ENCODE measurements at regions not wholly inside any gene's neighbourhood (a gene's known extent, or its start where the extent isn't known, plus 50 kb on each side); places are given as distances from the start of the nearest gene placed in this dataset.

- H3F3A ChIP-seq (ENCODE audit: low read length, unreplicated experiment) = no peaks in the 10 kb centered on the region
- no peak for ATAC-seq
- no peaks in the 10 kb centered on the region for H3K9me2 ChIP-seq (replicated peaks; ENCODE audit: low read length)
- H4K20me1 ChIP-seq (ENCODE audit: low read length) = no peaks in the 10 kb centered on the region
- no peaks in the 10 kb centered on the region for H3K4me1 ChIP-seq (ENCODE audit: insufficient read depth, low read length)
- H3K4me3 ChIP-seq (ENCODE audit: low read length) = no peak overlapping the region
- ChIA-PET CTCF (no interaction called here), POLR2A (ENCODE audit: unreplicated experiment) (no interaction called here)
- no peak for TF ChIP-seq CTCF (conservative IDR thresholded peaks at IDR 0.05; ENCODE audit: low read depth, low read length)
- no peak for TF ChIP-seq EZH2 (IDR thresholded peaks at IDR 0.05; ENCODE audit: low read length, unreplicated experiment)
- no TSS peak for BruUV-seq (replicated peaks)
- no peak overlapping the region for H2AFZ ChIP-seq (ENCODE audit: low read length)
- intact Hi-C loops (cut with micrococcal nuclease) = no loop called here
- H3K36me3 ChIP-seq (ENCODE audit: low read depth, low read length) = no peaks in the 10 kb centered on the region
- H3K9ac ChIP-seq (ENCODE audit: low read length) = no peak overlapping the region
- no peaks in the 10 kb centered on the region for H3K27me3 ChIP-seq (ENCODE audit: low read length)
- no peaks in the 10 kb centered on the region for H3K9me3 ChIP-seq (ENCODE audit: low read length)
- H3K79me2 ChIP-seq (ENCODE audit: low read length) = no peaks in the 10 kb centered on the region
- no peak overlapping the region for H3K27ac ChIP-seq (ENCODE audit: low read length)
- no peak for DNase-seq
- no peak overlapping the region for H3K4me2 ChIP-seq (ENCODE audit: low read length)
Observed at GRCh38 chr2:150351922-150352321, 135.5 kb downstream of the RND3 start.

GRCh38 chr2:150350500-150350899 lies 137.0 kb downstream of the RND3 start:
- Histone ChIP-seq H3K27me3 (ENCODE audit: low read length) (no peaks in the 10 kb centered on the region), H3K4me2 (ENCODE audit: low read length) (no peak overlapping the region), H3K9me2 (replicated peaks; ENCODE audit: low read length) (no peaks in the 10 kb centered on the region), H3K79me2 (ENCODE audit: low read length) (no peaks in the 10 kb centered on the region), H3K9me3 (ENCODE audit: low read length) (no peaks in the 10 kb centered on the region), H3K27ac (ENCODE audit: low read length) (no peak overlapping the region), H3F3A (ENCODE audit: low read length, unreplicated experiment) (no peaks in the 10 kb centered on the region), H3K36me3 (ENCODE audit: low read depth, low read length) (no peaks in the 10 kb centered on the region), H3K4me3 (ENCODE audit: low read length) (no peak overlapping the region), H4K20me1 (ENCODE audit: low read length) (no peaks in the 10 kb centered on the region), H3K4me1 (ENCODE audit: insufficient read depth, low read length) (no peaks in the 10 kb centered on the region), H2AFZ (ENCODE audit: low read length) (no peak overlapping the region), H3K9ac (ENCODE audit: low read length) (no peak overlapping the region)
- DNase-seq (no peak), ATAC-seq (no peak)
- TF ChIP-seq EZH2 (IDR thresholded peaks at IDR 0.05; ENCODE audit: low read length, unreplicated experiment) (no peak), EZH2phosphoT487 (IDR thresholded peaks at IDR 0.05; ENCODE audit: borderline replicate concordance, low read length) (no peak)
- CTCF ChIA-PET = no interaction called here
- intact Hi-C loops (cut with micrococcal nuclease) = no loop called here
- BruUV-seq (replicated peaks) = no TSS peak
- POLR2A ChIA-PET (ENCODE audit: unreplicated experiment) = no interaction called here

- ATAC-seq = no peak
- POLR2A ChIA-PET (ENCODE audit: unreplicated experiment) = no interaction called here
- no TSS peak for BruUV-seq (replicated peaks)
Observed at GRCh38 chr2:150346806-150347205, 140.7 kb downstream of the RND3 start.

More at GRCh38 chr2:150346806-150347205, 140.7 kb downstream of the RND3 start:
- H3K27me3 ChIP-seq (ENCODE audit: low read length) = no peaks in the 10 kb centered on the region
- CTCF ChIA-PET = no interaction called here
- no peak for TF ChIP-seq EZH2 (IDR thresholded peaks at IDR 0.05; ENCODE audit: low read length, unreplicated experiment)
- no peak for TF ChIP-seq EZH2phosphoT487 (IDR thresholded peaks at IDR 0.05; ENCODE audit: borderline replicate concordance, low read length)
- TF ChIP-seq CTCF (conservative IDR thresholded peaks at IDR 0.05; ENCODE audit: low read depth, low read length) = no peak
- no peak overlapping the region for H3K4me2 ChIP-seq (ENCODE audit: low read length)
- H3K79me2 ChIP-seq (ENCODE audit: low read length) = no peaks in the 10 kb centered on the region
- no peak overlapping the region for H3K27ac ChIP-seq (ENCODE audit: low read length)
- no peaks in the 10 kb centered on the region for H4K20me1 ChIP-seq (ENCODE audit: low read length)
- no peaks in the 10 kb centered on the region; the same call in 1 of the 2 replicates for H3K4me1 ChIP-seq (ENCODE audit: insufficient read depth, low read length)
- no peaks in the 10 kb centered on the region for H3K9me2 ChIP-seq (replicated peaks; ENCODE audit: low read length)
- no peak overlapping the region for H3K9ac ChIP-seq (ENCODE audit: low read length)
- H2AFZ ChIP-seq (ENCODE audit: low read length) = no peak overlapping the region
- DNase-seq = no peak
- no peaks in the 10 kb centered on the region for H3K36me3 ChIP-seq (ENCODE audit: low read depth, low read length)
- H3F3A ChIP-seq (ENCODE audit: low read length, unreplicated experiment) = no peaks in the 10 kb centered on the region
- H3K9me3 ChIP-seq (ENCODE audit: low read length) = no peaks in the 10 kb centered on the region
- intact Hi-C loops (cut with micrococcal nuclease) = no loop called here
- H3K4me3 ChIP-seq (ENCODE audit: low read length) = no peak overlapping the region

Data from PC-3 (cell line).